ENCODE measurements at regions not wholly inside any gene's neighbourhood (a gene's known extent, or its start where the extent isn't known, plus 50 kb on each side); places are given as distances from the start of the nearest gene placed in this dataset.

DNA sequence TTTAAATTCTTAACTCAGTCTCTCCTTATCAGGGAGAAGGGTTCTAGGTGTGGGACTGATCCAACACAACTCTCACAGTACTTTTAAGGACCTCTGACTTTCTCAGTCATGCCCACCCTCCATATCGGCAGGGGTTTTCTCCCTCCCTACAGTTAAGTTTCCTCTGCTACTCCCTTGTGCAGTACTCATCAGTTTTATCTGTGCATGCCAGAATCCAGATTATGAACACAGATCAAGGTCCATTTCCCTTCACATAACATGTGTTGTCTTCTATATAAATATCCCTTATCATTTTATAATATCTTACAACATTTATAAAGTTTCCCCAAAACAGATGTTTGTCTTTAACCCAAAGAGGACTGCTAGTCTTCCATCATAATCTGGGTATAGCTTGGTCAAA, 986.5 kb upstream of the ARRDC3 start:
- no peaks in the 10 kb centered on the region for H3K27me3 ChIP-seq (ENCODE audit: insufficient read depth, poor library complexity, severe bottlenecking)
- H3K4me3 ChIP-seq (replicated peaks; ENCODE audit: insufficient read depth, low read length), result no peak overlapping the region
- no peak for TF ChIP-seq POLR2AphosphoS5 (IDR thresholded peaks at IDR 0.05; ENCODE audit: low read depth)
- TF ChIP-seq GABPA (IDR thresholded peaks at IDR 0.05; ENCODE audit: low read depth), result no peak
- no peak for TF ChIP-seq CTCF (IDR thresholded peaks at IDR 0.05; ENCODE audit: insufficient read depth, low read length)
- TF ChIP-seq SPI1 (IDR thresholded peaks at IDR 0.05; ENCODE audit: borderline replicate concordance, low read depth), result no peak
- no peak for TF ChIP-seq REST (IDR thresholded peaks at IDR 0.05; ENCODE audit: insufficient replicate concordance, low read depth)
- no peak overlapping the region for H3K27ac ChIP-seq (replicated peaks)
- no peak for DNase-seq (ENCODE audit: low read depth in 1 of 2, low spot score in 1 of 2)

DNA sequence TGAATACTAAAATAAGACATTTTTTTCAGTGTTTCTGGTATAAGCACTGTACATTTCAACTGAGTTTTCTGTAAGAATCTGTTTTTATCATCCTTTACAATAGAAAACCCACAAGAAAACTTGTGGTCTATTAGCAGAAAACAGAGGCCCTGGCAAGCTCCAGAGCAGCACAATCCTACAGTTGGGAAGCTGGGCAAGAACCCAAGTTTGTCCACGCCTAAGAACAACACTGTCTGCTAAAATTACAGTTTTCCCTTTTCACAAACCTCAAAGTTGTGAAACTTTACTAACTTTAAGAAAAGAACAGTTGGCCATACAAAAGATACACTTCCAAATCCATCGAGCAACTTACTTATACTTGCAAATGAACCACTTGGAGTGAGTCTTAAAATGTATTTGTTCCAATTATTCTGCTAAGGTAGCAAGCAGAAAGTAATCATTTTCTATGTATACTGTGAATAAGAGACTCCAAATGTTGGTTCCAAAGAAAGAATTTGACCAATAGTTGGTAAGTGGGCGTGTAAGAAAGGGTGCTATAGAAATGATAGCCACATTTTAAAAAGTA, 982.0 kb upstream of the ARRDC3 start:
- TF ChIP-seq REST (IDR thresholded peaks at IDR 0.05; ENCODE audit: insufficient replicate concordance, low read depth), result no peak
- no peak for TF ChIP-seq CTCF (IDR thresholded peaks at IDR 0.05; ENCODE audit: insufficient read depth, low read length)
- no peak for TF ChIP-seq SPI1 (IDR thresholded peaks at IDR 0.05; ENCODE audit: borderline replicate concordance, low read depth)
- TF ChIP-seq GABPA (IDR thresholded peaks at IDR 0.05; ENCODE audit: low read depth), result no peak
- no peak for TF ChIP-seq POLR2AphosphoS5 (IDR thresholded peaks at IDR 0.05; ENCODE audit: low read depth)
- Histone ChIP-seq H3K27me3 (ENCODE audit: insufficient read depth, poor library complexity, severe bottlenecking) (no peaks in the 10 kb centered on the region), H3K27ac (replicated peaks) (no peak overlapping the region), H3K4me3 (replicated peaks; ENCODE audit: insufficient read depth, low read length) (no peak overlapping the region)
- DNase-seq (ENCODE audit: low read depth in 1 of 2, low spot score in 1 of 2), result no peak

- DNase-seq (ENCODE audit: low read depth in 1 of 2, low spot score in 1 of 2), result no peak
- TF ChIP-seq SPI1 (IDR thresholded peaks at IDR 0.05; ENCODE audit: borderline replicate concordance, low read depth) (no peak), REST (IDR thresholded peaks at IDR 0.05; ENCODE audit: insufficient replicate concordance, low read depth) (no peak), CTCF (IDR thresholded peaks at IDR 0.05; ENCODE audit: insufficient read depth, low read length) (no peak), GABPA (IDR thresholded peaks at IDR 0.05; ENCODE audit: low read depth) (no peak), POLR2AphosphoS5 (IDR thresholded peaks at IDR 0.05; ENCODE audit: low read depth) (no peak)
- Histone ChIP-seq H3K4me3 (replicated peaks; ENCODE audit: insufficient read depth, low read length) (no peak overlapping the region), H3K27me3 (ENCODE audit: insufficient read depth, poor library complexity, severe bottlenecking) (no peaks in the 10 kb centered on the region), H3K27ac (replicated peaks) (no peak overlapping the region)
Measured at GRCh38 chr5:92353107-92354030, 970.3 kb upstream of the ARRDC3 start.

All from HL-60 (cell line).